Uterus (tissue), 2 donors: ENCODE measurements at regions not wholly inside any gene's neighbourhood (a gene's known extent, or its start where the extent isn't known, plus 50 kb on each side); places are given as distances from the start of the nearest gene placed in this dataset.

Experiments used
- POLR2A ChIP-seq, 2 donors: fragments of 450-650 bp; IDR thresholded peaks; one replicate each; pipeline ENCODE4 v1.6.1; 2016; ENCODE audit warnings: antibody characterized with exemption in 2 of 2, mild to moderate bottlenecking in 1 of 2, moderate library complexity in 1 of 2
- TF ChIP-seq, protein P1 (sequence below), 4 experiments: fragments of 200-600 bp in 2 of 4; fragments of 450-650 bp in 2 of 4; sonication (generic) in 2 of 4; IDR thresholded peaks; one replicate each; pipeline ENCODE4 v1.5.1; 2016 to 2019; ENCODE audit warnings: antibody characterized with exemption in 4 of 4, mild to moderate bottlenecking in 2 of 4, moderate library complexity in 1 of 4

DNA sequence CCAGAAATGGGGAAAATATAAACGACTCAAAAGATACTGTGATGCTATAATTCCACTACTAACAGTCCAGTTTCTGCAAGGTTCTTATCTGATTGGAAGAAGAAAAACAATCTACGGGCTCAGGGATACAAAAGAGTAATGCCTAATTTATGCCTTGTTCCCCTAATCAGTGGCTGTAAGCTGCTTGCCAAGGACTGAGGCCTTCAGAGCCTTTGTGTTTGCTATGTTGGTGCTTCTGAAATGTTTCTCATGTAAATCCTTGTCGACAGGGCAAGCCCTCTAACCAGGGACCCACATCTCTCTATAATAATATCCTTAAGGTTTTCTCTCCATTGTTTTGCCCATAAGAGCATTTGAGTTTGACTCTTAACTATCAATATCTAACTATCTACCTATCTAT is 89.7 kb upstream of the CLDN10 start:
- TF ChIP-seq, protein P1, sequence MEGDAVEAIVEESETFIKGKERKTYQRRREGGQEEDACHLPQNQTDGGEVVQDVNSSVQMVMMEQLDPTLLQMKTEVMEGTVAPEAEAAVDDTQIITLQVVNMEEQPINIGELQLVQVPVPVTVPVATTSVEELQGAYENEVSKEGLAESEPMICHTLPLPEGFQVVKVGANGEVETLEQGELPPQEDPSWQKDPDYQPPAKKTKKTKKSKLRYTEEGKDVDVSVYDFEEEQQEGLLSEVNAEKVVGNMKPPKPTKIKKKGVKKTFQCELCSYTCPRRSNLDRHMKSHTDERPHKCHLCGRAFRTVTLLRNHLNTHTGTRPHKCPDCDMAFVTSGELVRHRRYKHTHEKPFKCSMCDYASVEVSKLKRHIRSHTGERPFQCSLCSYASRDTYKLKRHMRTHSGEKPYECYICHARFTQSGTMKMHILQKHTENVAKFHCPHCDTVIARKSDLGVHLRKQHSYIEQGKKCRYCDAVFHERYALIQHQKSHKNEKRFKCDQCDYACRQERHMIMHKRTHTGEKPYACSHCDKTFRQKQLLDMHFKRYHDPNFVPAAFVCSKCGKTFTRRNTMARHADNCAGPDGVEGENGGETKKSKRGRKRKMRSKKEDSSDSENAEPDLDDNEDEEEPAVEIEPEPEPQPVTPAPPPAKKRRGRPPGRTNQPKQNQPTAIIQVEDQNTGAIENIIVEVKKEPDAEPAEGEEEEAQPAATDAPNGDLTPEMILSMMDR (IDR thresholded peaks at IDR 0.05) = no peak
- TF ChIP-seq POLR2A (IDR thresholded peaks at IDR 0.05) = no peak
